ENCODE measurements at regions not wholly inside any gene's neighbourhood (a gene's known extent, or its start where the extent isn't known, plus 50 kb on each side); places are given as distances from the start of the nearest gene placed in this dataset.

GRCh38 chr4:97334348-97334747 lies 808.9 kb downstream of the STPG2 start:
- TF ChIP-seq, protein P1, sequence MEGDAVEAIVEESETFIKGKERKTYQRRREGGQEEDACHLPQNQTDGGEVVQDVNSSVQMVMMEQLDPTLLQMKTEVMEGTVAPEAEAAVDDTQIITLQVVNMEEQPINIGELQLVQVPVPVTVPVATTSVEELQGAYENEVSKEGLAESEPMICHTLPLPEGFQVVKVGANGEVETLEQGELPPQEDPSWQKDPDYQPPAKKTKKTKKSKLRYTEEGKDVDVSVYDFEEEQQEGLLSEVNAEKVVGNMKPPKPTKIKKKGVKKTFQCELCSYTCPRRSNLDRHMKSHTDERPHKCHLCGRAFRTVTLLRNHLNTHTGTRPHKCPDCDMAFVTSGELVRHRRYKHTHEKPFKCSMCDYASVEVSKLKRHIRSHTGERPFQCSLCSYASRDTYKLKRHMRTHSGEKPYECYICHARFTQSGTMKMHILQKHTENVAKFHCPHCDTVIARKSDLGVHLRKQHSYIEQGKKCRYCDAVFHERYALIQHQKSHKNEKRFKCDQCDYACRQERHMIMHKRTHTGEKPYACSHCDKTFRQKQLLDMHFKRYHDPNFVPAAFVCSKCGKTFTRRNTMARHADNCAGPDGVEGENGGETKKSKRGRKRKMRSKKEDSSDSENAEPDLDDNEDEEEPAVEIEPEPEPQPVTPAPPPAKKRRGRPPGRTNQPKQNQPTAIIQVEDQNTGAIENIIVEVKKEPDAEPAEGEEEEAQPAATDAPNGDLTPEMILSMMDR (IDR thresholded peaks at IDR 0.05), result no peak
- no peak for TF ChIP-seq EP300 (IDR thresholded peaks at IDR 0.05; ENCODE audit: low read depth)

Data from transverse colon (tissue), 3 donors.